ENCODE measurements at regions not wholly inside any gene's neighbourhood (a gene's known extent, or its start where the extent isn't known, plus 50 kb on each side); places are given as distances from the start of the nearest gene placed in this dataset.

DNA sequence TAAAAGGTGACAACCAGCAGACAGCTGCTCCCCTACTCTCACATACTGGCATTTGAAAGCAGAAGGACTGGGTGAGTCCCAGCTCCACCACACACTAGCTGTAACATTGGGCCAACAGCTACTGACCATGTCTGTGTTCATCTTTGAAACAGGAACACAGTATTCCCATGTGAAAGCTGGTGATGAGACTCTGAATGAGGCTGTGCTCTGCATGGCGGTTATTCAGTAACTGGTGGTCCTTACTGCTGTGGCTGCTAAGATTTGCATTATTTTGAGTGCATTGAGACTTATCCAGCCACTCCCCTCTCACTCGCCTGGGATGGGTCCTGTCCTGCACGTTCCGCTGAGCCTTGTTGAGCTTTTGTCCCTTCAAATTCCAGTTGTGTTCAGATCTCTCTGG is 342.9 kb downstream of the FOXL1 start:
- DNase-seq (ENCODE audit: extremely low read depth in 1 of 2, low read depth in 1 of 2) = no peak

DNA sequence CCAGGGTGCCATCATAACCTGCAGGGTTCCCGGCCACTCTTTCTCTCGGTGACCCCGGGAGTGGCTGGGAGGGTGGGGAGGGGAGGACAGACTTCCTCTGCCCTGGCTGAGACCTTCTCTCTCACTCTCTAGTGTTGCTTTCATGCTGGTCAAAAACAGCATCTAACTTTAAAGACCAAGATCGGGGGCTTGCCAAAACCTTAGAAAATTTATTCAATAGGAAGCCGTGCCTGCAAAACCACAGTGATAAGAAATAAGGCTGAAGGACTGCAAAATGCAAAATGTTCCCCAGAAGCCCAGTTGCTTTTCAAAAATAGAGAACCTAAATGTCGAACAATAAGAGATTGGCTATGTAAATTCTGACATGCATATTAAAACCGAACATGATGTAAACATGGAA is 344.0 kb downstream of the FOXL1 start:
- no peak for DNase-seq (ENCODE audit: extremely low read depth in 1 of 2, low read depth in 1 of 2)

DNA sequence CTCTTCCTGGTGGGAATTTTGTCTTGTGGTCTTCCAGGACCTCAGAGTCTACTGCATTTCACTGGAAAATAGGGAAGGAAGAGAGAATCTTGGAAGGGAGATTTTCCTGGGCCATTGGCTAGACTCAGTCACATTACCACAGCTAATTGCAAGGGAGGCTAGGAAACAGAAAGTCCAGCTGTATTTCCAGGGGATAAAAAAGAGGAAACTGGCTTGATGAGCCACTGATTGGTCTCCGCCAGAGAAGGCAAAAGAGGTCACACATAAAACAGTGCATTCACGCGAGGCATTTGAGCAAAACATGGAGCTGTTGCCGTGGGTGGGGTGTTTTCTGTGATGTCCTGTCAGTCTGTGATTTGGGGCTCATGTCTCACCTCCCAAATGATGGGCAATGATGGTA is 345.3 kb downstream of the FOXL1 start:
- no peak for DNase-seq (ENCODE audit: extremely low read depth in 1 of 2, low read depth in 1 of 2)

DNA sequence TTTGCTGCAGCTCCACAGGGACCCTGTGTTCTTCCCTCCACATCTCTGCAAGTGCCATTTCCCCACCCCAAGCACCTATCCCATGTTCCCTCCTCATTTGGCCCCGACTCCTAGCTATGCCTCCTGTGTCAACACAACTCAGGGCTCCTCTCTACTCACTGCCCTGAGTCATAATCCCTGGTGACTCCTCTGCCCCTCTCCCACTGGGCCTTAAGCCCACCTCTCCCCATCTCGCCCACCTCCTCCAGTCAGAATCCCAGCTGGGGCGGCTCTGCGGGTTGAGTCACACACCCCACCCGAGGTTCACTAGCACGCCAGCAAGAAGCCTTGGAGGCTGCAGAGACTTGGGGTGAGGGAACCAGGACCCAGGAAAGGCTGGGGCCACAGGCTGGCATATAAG is 346.2 kb downstream of the FOXL1 start:
- no peak for DNase-seq (ENCODE audit: extremely low read depth in 1 of 2, low read depth in 1 of 2)

DNA sequence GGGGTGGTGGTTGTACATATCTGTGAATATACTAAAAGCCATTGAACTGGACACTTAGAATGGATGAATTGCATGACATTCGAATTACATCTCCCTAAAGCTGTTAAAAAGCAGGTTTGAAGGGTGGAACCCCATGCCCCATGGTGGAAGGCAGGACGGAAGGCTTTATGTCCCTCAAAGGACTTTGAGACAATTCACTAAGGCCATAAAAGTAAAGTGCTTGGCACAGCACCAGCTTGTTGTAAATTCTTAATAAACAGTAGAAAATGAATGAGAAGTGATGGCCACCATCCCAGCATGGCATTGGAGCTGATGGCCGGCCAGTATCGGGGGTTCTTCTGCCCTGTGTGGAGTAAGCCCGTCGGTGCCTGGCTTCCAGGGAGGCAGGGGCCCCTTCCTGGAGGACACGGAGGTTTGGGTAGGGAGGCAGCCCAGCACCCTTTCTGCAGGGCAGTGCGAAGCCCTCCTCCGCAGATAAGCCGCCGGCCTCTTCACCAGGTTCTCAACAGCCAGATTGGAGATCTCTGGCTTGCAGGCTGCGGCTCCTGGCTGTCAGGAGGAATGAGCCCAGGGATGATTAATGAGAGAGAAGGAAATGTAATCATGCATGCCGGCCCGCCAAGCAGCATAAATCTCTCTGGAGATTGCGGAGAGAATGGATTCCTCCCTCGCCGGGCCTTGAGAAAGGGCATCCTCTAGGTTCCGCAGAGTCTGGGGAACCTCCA is 346.9 kb downstream of the FOXL1 start:
- DNase-seq (ENCODE audit: extremely low read depth in 1 of 2, low read depth in 1 of 2) = no peak

DNA sequence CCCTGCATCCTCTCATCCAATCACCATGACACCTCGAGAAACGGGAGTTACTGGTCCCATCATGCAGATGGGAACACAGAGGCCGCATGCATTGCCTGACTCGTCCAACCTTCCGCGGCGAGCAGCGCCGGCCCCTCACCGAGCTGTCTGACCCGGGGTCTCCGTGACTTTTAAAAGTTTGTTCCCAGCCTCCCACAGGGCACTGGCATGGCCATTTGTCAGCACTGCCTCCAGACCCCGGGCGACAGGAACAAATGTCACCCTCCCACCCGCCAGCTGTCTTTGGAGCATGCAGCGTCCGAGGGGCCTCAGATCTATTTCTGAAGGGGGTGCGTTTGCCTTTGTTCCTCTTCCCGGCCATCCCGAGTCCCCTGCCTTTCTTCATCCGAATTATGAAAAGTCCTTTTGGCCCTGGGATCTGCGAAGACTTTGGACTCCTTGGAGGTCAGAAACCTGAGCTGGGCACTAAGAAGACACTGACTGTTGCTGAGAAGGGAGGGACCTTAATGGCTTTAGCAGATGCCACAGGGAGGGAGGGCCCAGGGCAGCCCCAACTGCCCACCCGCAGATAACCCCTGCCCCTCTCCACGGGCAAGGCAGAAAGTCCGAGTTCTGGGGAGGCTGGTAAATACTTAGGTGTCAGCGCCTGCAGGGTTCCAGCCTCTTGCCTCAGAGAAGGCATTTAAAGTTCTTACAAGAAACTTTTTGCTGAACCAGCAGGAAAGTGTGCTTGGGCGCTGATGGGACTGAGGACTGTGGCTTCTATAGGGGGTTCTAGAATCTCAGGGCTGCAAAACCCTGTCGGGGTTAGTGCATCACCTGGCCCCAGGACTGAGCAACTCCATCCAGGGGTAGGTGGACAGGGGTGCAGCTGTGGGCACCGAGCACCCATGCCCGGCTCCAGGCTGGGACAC is 348.1 kb downstream of the FOXL1 start:
- DNase-seq (ENCODE audit: extremely low read depth in 1 of 2, low read depth in 1 of 2) = no peak

DNA sequence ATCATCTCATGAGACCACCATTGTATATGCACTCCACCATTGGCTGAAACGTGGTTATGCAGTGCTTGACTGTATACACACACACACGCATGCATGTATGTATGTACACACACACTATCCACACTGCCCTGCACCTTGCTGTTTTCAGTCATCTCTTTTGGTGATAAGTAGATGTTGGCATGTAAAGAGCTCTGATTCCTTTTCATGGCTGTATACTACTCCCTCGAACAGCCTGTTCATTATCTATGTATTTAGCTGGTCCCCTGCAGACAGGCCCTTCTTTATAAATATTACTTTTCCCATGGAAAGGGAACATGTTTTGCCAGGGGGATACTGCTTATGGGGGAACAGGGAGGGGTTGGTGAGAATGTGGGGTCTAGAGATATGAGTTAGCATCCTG is 349.4 kb downstream of the FOXL1 start:
- DNase-seq (ENCODE audit: extremely low read depth in 1 of 2, low read depth in 1 of 2) = no peak

DNA sequence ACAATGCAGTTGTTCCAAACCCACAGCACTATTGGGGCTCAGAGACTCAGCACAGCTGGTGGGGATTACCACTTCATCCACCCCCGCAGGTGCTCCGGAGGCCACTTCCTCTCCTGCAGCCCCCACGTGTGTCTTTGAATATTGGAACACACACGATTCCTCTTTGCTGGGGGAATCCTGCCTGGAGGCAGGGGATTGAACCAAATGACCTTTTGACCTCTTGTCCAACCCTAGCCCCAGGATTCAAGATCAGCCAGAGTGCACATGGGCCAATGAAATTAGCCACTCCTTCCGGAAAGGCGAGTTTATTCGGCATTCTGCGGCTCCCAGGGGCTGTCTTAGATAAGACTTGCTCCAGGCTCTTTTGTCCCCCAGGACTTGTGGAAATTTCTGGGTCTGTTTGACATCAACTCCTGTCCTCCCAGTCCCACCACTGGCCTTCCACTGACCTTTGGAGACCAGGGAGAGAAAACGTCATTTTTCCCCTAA is 350.2 kb downstream of the FOXL1 start:
- no peak for DNase-seq (ENCODE audit: extremely low read depth in 1 of 2, low read depth in 1 of 2)

DNA sequence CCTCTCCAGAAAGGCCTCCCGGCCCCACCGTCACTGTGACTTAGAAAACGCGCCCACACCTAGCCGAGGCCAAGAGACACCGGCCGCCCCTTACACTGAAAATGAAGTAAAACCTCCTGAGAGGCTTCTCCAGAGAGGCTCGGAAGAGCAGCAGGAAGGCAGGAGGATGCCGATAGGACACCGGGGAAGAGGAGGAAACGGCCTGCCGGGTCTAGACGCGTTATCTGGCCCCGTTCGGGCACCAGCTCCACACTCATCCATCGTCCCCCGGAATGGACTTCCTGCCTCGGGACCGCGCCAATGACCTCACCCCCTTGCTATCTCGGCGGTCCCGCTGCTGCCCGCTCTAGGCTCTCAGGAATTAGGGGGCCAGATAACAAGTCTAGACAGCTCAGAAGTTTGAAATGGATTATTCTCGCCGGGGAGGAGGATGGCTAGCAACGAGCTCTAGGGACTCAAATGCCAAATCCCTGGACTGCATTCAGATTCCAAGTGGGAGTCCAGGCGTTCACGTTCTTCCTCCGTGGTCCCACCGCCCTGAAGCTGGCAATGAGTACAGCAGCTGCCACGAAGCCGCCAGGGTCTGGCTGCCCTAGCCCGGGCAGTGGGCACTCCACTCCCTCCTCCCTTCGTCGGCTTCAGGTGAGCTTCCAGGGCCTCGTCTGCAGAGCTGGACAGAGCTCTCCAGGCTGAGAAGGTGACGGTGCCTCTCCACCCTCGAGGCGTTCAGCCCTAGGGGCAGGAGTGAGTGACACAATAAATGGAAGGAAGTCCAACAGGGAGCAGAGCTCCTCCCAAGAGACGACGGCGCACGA is 350.9 kb downstream of the FOXL1 start:
- DNase-seq (ENCODE audit: extremely low read depth in 1 of 2, low read depth in 1 of 2) = no peak

DNA sequence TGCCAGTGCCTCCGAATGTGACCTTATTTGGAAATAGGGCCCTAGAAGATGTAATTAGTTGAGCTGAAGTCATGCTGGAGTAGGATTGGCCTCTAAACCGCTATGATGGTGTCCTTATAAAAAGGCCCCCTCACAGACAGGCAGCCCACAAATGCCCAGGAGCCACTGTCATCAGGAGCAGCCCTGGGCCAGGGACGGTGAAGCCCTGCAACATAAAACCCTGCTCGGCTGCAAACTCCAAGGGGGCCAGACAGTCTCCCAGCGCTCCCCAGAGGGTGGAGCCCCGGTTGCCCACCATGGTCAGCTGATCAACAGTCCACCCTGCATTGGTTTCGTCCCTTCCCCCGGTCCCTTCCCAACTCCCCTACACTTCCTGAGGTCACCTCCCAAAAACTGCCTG is 351.7 kb downstream of the FOXL1 start:
- DNase-seq (ENCODE audit: extremely low read depth in 1 of 2, low read depth in 1 of 2) = no peak

DNA sequence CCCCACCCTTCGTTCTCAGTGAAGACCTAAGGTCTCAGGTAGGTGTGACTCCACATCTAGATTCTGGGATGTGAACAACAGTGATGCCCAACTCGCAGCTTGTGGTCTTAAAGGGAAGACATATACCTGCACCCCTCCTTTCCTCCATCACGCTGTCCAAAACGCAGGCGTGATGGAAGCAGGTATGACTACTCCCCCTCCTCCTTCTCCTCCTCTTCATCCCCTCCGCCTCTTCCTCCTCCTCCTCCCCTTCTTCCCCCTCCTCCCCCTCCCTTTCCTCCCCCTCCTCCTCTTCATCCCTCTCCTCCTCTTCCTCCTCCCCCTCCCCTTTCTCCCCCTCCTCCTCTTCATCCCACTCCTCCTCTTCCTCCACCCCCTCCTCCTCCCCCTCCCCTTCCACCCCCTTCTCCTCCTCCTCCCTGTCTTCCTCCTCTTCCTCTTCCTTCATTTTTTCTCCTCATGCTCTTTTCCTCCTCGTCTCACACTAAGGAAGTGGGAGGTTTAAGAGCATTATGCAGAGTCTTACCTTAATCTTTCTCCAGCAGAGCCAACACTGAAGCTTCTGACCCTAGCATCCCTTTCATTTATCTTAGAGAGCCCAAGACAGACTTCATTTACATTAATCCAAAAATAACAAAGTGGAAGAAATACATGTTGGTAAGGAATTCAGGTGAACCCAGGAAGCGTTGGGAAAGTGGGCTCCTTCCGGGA is 352.5 kb downstream of the FOXL1 start:
- no peak for DNase-seq (ENCODE audit: extremely low read depth in 1 of 2, low read depth in 1 of 2)

DNA sequence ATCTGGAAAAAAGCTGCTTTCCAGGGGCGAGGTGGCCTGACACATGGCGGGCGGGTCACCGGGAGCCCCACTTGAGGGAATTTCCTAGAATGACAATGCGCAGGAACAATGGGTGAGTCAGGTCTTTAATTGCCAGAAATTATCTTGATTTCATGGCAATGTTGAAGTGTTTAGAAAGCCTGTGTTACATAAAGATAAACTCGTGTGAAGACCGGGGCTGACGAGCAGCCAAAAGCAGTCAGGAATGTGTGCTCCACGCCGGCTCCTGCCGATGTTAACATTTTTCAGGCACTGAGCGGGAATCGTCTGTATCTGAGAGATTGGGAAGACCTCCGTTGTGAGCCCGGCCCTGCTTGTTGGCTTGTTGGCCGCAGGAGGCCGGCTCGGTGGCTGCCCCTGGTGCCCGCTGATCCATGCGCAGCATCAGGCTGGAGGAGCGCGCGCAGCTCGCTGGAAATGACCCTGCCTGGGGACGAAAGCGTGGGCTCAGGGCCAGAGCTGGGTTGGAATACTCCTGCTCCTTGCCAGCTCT is 353.1 kb downstream of the FOXL1 start:
- DNase-seq (ENCODE audit: extremely low read depth in 1 of 2, low read depth in 1 of 2) = no peak

DNA sequence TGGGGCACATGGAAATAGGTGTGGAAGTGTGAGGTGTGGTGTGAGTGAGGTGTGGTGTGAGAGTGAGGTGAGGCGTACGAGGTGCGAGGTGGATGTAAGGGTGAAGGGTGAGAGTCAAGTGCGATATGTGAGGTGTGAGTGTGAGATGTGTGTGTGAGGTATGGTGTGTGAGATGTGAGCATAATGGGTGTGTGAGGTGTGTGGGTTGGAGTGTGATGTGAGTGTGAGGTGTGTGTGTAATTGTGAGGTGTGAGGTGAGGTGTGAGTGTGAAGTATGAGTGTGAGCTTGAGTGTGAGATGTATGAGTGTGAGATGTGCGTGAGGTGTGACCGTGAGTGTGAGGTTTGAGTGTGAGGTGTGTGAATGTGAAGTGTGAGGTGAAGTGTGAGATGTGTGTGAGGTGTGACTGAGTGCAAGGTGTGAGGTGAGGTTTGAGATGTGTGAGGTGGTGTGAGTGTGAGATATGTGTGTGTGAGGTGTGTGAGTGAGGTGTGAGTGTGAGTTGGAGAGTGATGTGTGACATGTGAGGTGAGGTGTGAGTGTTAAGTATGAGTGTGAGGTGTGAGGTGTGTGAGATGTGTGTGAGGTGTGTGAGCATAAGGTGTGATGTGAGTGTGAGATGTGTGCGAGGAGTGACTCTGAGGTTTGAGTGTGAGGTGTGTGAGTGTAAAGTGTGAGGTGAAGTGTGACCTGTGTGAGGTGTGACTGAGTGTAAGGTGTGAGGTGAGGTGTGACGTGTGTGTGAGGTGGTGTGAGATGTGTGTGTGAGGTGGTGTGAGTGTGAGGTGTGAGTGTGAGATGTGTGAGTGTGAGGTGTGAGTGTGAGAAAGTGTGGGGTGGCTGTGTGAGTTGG is 354.0 kb downstream of the FOXL1 start:
- DNase-seq (ENCODE audit: extremely low read depth in 1 of 2, low read depth in 1 of 2) = no peak

DNA sequence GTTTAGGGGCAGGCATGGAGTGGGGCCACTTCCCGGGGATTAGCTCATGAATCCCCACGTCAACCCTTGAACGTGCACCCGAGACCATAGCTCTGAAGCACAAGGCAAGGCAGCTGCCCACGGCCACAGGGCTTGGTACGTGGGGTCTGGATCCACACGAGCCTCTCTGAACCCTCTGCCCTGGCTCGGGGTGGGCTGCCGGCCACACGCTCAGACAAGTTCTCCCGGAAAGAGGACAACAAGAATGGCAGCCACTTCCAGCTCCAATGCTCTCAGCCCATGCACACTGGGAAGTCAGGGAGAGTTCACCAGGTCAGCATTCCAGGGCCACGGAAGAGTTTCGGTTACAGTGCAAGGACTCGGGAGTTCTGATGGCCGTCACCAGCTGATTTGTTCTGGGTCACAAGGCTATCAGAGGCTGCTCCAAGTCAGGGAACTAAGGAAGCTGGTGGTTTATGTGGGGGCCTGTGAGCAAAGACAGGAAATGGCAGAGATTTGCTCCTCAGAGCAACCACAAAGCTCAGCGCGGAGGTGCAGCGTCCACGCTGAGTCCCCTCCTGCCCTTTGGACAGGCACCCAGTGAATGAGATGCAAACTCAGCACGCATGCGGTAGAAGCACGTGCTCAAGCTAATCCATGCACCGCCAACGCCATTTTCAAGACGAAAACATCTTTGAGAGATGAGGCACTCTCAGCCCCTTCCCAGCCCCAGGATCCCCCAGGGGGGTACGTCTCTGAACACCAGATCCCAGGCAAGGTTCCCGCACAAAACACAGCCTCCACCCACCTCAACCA is 356.4 kb downstream of the FOXL1 start:
- no peak for DNase-seq (ENCODE audit: extremely low read depth in 1 of 2, low read depth in 1 of 2)

DNA sequence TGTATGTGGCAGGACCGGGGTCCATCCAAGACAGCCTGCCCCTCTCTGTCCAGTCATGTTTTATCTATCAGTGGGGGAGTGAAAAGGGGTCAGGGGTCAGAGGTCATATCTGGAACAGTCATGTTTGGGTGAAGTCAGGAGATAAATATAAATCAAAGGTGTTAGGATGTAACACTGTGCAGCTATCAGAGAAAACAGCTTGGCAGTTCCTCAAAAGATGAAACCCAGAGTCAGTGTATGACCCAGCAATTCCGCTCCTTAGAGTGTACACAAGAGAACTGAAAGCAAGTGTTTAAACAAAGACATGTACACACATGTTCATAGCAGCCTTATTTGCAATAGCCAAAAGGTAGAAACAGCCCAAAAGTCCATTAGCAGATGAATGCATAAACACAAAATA is 361.3 kb downstream of the FOXL1 start:
- no peak for DNase-seq (ENCODE audit: extremely low read depth in 1 of 2, low read depth in 1 of 2)

DNA sequence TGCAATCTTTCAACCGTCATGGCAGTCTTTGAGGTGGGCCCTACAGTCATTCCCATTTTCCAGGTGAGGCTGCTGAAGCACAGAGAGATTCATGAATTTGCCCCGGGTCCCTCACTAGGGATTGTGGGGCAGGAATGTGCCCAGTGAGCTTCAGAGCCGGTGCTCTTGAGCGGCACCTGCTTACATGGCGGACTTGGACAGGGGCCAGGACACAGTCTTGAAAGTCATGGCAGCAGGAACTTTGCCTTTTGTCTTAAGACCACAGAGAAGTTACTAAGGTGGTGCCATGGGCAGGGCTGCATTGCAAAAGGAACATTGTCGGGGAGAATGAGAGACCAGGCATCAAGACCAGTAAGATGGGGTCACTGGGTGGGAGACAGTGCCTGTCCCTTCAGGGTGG is 363.4 kb downstream of the FOXL1 start:
- no peak for DNase-seq (ENCODE audit: extremely low read depth in 1 of 2, low read depth in 1 of 2)

DNA sequence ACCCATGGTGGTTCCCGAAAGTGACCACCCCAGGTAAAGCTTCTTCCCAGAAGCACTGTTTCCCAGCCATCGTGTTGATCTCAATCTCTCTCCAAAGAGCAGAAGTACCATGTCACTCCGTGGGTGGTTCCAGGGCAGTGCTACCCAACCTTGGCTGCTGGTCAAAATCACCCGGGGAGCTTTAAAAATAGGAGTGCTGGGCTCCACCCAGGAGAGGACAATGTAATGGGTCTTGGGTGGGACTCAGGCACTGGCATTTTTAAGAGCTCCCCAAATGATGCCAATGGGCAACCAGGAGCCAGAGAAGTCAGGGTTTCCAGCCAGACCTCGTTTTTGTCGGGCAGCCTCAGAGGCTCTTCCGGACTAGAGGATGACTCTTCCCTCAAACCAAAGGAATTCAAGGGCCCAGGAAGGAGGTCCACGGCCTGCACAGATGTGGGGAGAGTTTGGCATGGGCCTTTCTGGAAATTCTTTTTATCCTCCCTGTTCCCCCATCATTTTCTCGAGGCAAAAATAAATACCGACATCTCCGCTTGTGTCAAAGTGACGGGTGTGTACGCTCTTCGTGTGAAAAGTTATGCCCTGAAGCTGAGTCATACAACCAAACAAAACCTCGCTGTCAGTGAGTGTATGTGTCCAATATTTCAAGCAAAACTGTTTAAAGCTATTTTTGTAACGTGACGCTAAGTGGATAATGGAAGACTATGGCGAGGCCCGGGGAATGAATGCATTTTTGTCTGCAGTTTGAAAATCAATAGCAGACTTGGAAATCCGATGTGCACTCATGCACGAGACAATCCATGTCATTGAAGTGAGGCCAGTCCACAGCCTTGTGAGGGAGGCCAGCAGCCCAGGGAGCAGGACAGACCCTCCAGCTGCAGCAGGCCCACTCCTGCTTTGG is 364.1 kb downstream of the FOXL1 start:
- no peak for DNase-seq (ENCODE audit: extremely low read depth in 1 of 2, low read depth in 1 of 2)

Measured in stimulated activated CD8-positive, alpha-beta memory T cell treated with anti-CD3 and anti-CD28 coated beads, Interleukin-7, amount 100 ng/mL, for 48 hours (primary cell).